ENCODE measurements at regions not wholly inside any gene's neighbourhood (a gene's known extent, or its start where the extent isn't known, plus 50 kb on each side); places are given as distances from the start of the nearest gene placed in this dataset.

GRCh38 chr6:71134929-71135642 is 153.5 kb upstream of the OGFRL1 start:
- TF ChIP-seq POLR2A (IDR thresholded peaks at IDR 0.05): no peak
- no peak for TF ChIP-seq CTCF (IDR thresholded peaks at IDR 0.05)
- intact Hi-C loops (cut with DNase I; ENCODE audit: low total_unique reads): no loop called here
- Histone ChIP-seq H3K27ac (no peak overlapping the region), H3K36me3 (no peaks in the 10 kb centered on the region), H3K27me3 (no peaks in the 10 kb centered on the region), H3K4me3 (no peak overlapping the region), H3K9me3 (no peaks in the 10 kb centered on the region), H3K4me1 (no peaks in the 10 kb centered on the region)
- no peak for DNase-seq

GRCh38 chr6:71137973-71138372 is 150.6 kb upstream of the OGFRL1 start:
- TF ChIP-seq CTCF (IDR thresholded peaks at IDR 0.05): no peak
- no peak for TF ChIP-seq POLR2A (IDR thresholded peaks at IDR 0.05)
- Histone ChIP-seq H3K4me3 (no peak overlapping the region), H3K27ac (no peak overlapping the region), H3K4me1 (no peaks in the 10 kb centered on the region), H3K27me3 (no peaks in the 10 kb centered on the region), H3K36me3 (no peaks in the 10 kb centered on the region), H3K9me3 (no peaks in the 10 kb centered on the region)
- intact Hi-C loops (cut with DNase I; ENCODE audit: low total_unique reads): no loop called here
- DNase-seq: no peak

GRCh38 chr6:71138376-71138775 is 150.2 kb upstream of the OGFRL1 start:
- intact Hi-C loops (cut with DNase I; ENCODE audit: low total_unique reads): no loop called here
- no peaks in the 10 kb centered on the region for H3K4me1 ChIP-seq
- no peak for DNase-seq
- no peaks in the 10 kb centered on the region for H3K36me3 ChIP-seq
- H3K27me3 ChIP-seq: no peaks in the 10 kb centered on the region
- no peak for TF ChIP-seq POLR2A (IDR thresholded peaks at IDR 0.05)
- TF ChIP-seq CTCF (IDR thresholded peaks at IDR 0.05): no peak
- H3K27ac ChIP-seq: no peak overlapping the region
- H3K9me3 ChIP-seq: no peaks in the 10 kb centered on the region
- no peak overlapping the region for H3K4me3 ChIP-seq

- intact Hi-C loops (cut with DNase I; ENCODE audit: low total_unique reads): no loop called here
- no peak for DNase-seq
- H3K36me3 ChIP-seq: no peaks in the 10 kb centered on the region
- no peak overlapping the region for H3K4me3 ChIP-seq
- TF ChIP-seq CTCF (IDR thresholded peaks at IDR 0.05): no peak
- TF ChIP-seq POLR2A (IDR thresholded peaks at IDR 0.05): no peak
- H3K27ac ChIP-seq: no peak overlapping the region
- H3K9me3 ChIP-seq: no peaks in the 10 kb centered on the region
- no peaks in the 10 kb centered on the region for H3K4me1 ChIP-seq
- no peaks in the 10 kb centered on the region for H3K27me3 ChIP-seq
Observed at GRCh38 chr6:71139249-71139648, 149.4 kb upstream of the OGFRL1 start.

- no peak overlapping the region for H3K27ac ChIP-seq
- no peak for DNase-seq
- H3K4me3 ChIP-seq: no peak overlapping the region
- no peak for TF ChIP-seq POLR2A (IDR thresholded peaks at IDR 0.05)
- TF ChIP-seq CTCF (IDR thresholded peaks at IDR 0.05): no peak
- no peaks in the 10 kb centered on the region for H3K4me1 ChIP-seq
- no peaks in the 10 kb centered on the region for H3K27me3 ChIP-seq
- H3K9me3 ChIP-seq: no peaks in the 10 kb centered on the region
- no peaks in the 10 kb centered on the region for H3K36me3 ChIP-seq
- intact Hi-C loops (cut with DNase I; ENCODE audit: low total_unique reads): no loop called here
Observed at GRCh38 chr6:71153755-71154325, 134.8 kb upstream of the OGFRL1 start.

Data from uterus (tissue), 3 donors.